GM21737 (cell line): ENCODE measurements at regions not wholly inside any gene's neighbourhood (a gene's known extent, or its start where the extent isn't known, plus 50 kb on each side); places are given as distances from the start of the nearest gene placed in this dataset.

Experiments used
- ATAC-seq: cut with Tn5 transposase; IDR thresholded peaks from one replicate; pipeline ENCODE4 v1.9.1; 2021; ENCODE audit warnings: mild to moderate bottlenecking, moderate library complexity; ENCODE audit not compliant: unreplicated experiment

- no peak for ATAC-seq
Observed at GRCh38 chr6:144855375-144855774, 570.2 kb downstream of the UTRN start.

- no peak for ATAC-seq
Observed at GRCh38 chr6:144855812-144856531, 570.8 kb downstream of the UTRN start.

- no peak for ATAC-seq
Observed at GRCh38 chr6:144856622-144857021, 571.5 kb downstream of the UTRN start.

- no peak for ATAC-seq
Observed at GRCh38 chr6:144857086-144857485, 572.0 kb downstream of the UTRN start.

GRCh38 chr6:144862769-144863168 is 577.6 kb downstream of the UTRN start:
- no peak for ATAC-seq

- ATAC-seq: no peak
Observed at GRCh38 chr6:144867761-144868160, 582.6 kb downstream of the UTRN start.

GRCh38 chr6:144870782-144871181 is 585.6 kb downstream of the UTRN start:
- ATAC-seq: no peak

GRCh38 chr6:144873623-144874378 is 588.7 kb downstream of the UTRN start:
- no peak for ATAC-seq

GRCh38 chr6:144876689-144877088 is 591.6 kb downstream of the UTRN start:
- ATAC-seq: no peak

GRCh38 chr6:144877118-144877517 is 592.0 kb downstream of the UTRN start:
- no peak for ATAC-seq

- ATAC-seq: no peak
Observed at GRCh38 chr6:144878577-144878976, 593.4 kb downstream of the UTRN start.

- no peak for ATAC-seq
Observed at GRCh38 chr6:144879436-144879835, 594.3 kb downstream of the UTRN start.

- no peak for ATAC-seq
Observed at GRCh38 chr6:144882425-144882824, 597.3 kb downstream of the UTRN start.

GRCh38 chr6:144883915-144884314 is 598.8 kb downstream of the UTRN start:
- ATAC-seq: no peak

GRCh38 chr6:144885817-144886216 is 600.7 kb downstream of the UTRN start:
- ATAC-seq: no peak

GRCh38 chr6:144886682-144887081 is 601.5 kb downstream of the UTRN start:
- no peak for ATAC-seq

- ATAC-seq: no peak
Observed at GRCh38 chr6:144888621-144889020, 603.5 kb downstream of the UTRN start.

- ATAC-seq: no peak
Observed at GRCh38 chr6:144893680-144894151, 608.6 kb downstream of the UTRN start.

- no peak for ATAC-seq
Observed at GRCh38 chr6:144894240-144894639, 609.1 kb downstream of the UTRN start.

- ATAC-seq: no peak
Observed at GRCh38 chr6:144895313-144896278, 610.5 kb downstream of the UTRN start.

- ATAC-seq: no peak
Observed at GRCh38 chr6:144896289-144896688, 611.2 kb downstream of the UTRN start.
